DOHH2 (cell line): ENCODE measurements at regions not wholly inside any gene's neighbourhood (a gene's known extent, or its start where the extent isn't known, plus 50 kb on each side); places are given as distances from the start of the nearest gene placed in this dataset.

Experiments
- H3F3A ChIP-seq: fragments of 200-600 bp; sonication (generic), shearing (Covaris generic); 2 replicates; pipeline ENCODE4 v1.6.0; 2016; ENCODE audit warnings: antibody characterized with exemption, mild to moderate bottlenecking; ENCODE audit not compliant: control insufficient read depth, insufficient read depth
- H3K27ac ChIP-seq: fragments of 200-600 bp; sonication (generic); 2 replicates; pipeline ENCODE4 v1.5.1; 2014; ENCODE audit warnings: low read depth, mild to moderate bottlenecking, low read length, moderate library complexity
- H3K27me3 ChIP-seq: fragments of 200-600 bp; sonication (generic); 2 replicates; pipeline ENCODE4 v1.6.1; 2014; ENCODE audit warnings: mild to moderate bottlenecking, low read length, mixed read lengths; ENCODE audit not compliant: control insufficient read depth
- H3K36me3 ChIP-seq: fragments of 200-600 bp; sonication (generic); 2 replicates; pipeline ENCODE4 v1.6.1; 2014; ENCODE audit warnings: mild to moderate bottlenecking, low read length, moderate library complexity, mixed read lengths; ENCODE audit not compliant: control insufficient read depth
- H3K4me1 ChIP-seq: fragments of 200-600 bp; sonication (generic); 2 replicates; pipeline ENCODE4 v1.6.1; 2014; ENCODE audit warnings: mild to moderate bottlenecking, low read length, mixed read lengths; ENCODE audit not compliant: control insufficient read depth
- H3K4me2 ChIP-seq: fragments of 200-600 bp; sonication (generic); 2 replicates; pipeline ENCODE4 v1.6.0; 2014; ENCODE audit warnings: mild to moderate bottlenecking, low read length, moderate library complexity
- H3K4me3 ChIP-seq: fragments of 200-600 bp; sonication (generic); 2 replicates; pipeline ENCODE4 v1.5.1; 2014; ENCODE audit warnings: mild to moderate bottlenecking, low read length, mixed read lengths
- H3K79me2 ChIP-seq: fragments of 200-600 bp; sonication (generic); 2 replicates; pipeline ENCODE4 v1.6.1; 2014; ENCODE audit warnings: mild to moderate bottlenecking, low read length, mixed read lengths; ENCODE audit not compliant: control insufficient read depth
- H3K9me2 ChIP-seq: fragments of 200-600 bp; sonication (generic); replicated peaks from 2 replicates; pipeline ENCODE4 v1.6.1; 2014; ENCODE audit warnings: mild to moderate bottlenecking, low read length, mixed read lengths; ENCODE audit not compliant: control insufficient read depth
- H3K9me3 ChIP-seq: fragments of 200-600 bp; sonication (generic); 2 replicates; pipeline ENCODE4 v1.6.1; 2014; ENCODE audit warnings: antibody characterized with exemption, low read length, mixed read lengths; ENCODE audit not compliant: control insufficient read depth, insufficient read depth
- H4K20me1 ChIP-seq: fragments of 200-600 bp; sonication (generic); 2 replicates; pipeline ENCODE4 v1.6.0; 2014; ENCODE audit warnings: low read depth, mild to moderate bottlenecking, antibody characterized with exemption, low read length, moderate library complexity; ENCODE audit not compliant: control insufficient read depth, insufficient read depth
- CTCF ChIP-seq: fragments of 200-600 bp; sonication (generic); IDR thresholded peaks from one replicate; pipeline ENCODE4 v1.5.1; 2014; ENCODE audit warnings: antibody characterized with exemption, mild to moderate bottlenecking, low read depth, low read length; ENCODE audit not compliant: poor library complexity, severe bottlenecking
- EZH2phosphoT487 ChIP-seq: fragments of 200-600 bp; sonication (generic); IDR thresholded peaks from 2 replicates; pipeline ENCODE4 v1.6.1; 2017; ENCODE audit warnings: borderline replicate concordance, mild to moderate bottlenecking, antibody characterized with exemption, low read length, moderate library complexity, mixed read lengths

GRCh38 chr9:12891588-12891987, 116.8 kb downstream of the LURAP1L start:
- Histone ChIP-seq H4K20me1 (no peaks in the 10 kb centered on the region), H3K9me2 (no peaks in the 10 kb centered on the region), H3K4me3 (no peak overlapping the region), H3K27ac (no peak overlapping the region), H3K27me3 (no peaks in the 10 kb centered on the region), H3K9me3 (no peaks in the 10 kb centered on the region; the same call in 1 of the 2 replicates), H3K4me2 (no peak overlapping the region), H3K79me2 (no peaks in the 10 kb centered on the region), H3K4me1 (no peaks in the 10 kb centered on the region), H3K36me3 (no peaks in the 10 kb centered on the region), H3F3A (no peaks in the 10 kb centered on the region)
- TF ChIP-seq EZH2phosphoT487 (no peak), CTCF (no peak)

- H3K4me1 ChIP-seq: no peaks in the 10 kb centered on the region
- no peaks in the 10 kb centered on the region for H3K36me3 ChIP-seq
- TF ChIP-seq CTCF (no peak), EZH2phosphoT487 (no peak)
- no peak overlapping the region for H3K27ac ChIP-seq
- H3K4me2 ChIP-seq: no peak overlapping the region
- H3K9me2 ChIP-seq: no peaks in the 10 kb centered on the region
- H3F3A ChIP-seq: no peaks in the 10 kb centered on the region
- peaks cover 3% of the 10 kb centered on the region; the same call in 1 of the 2 replicates for H3K9me3 ChIP-seq
- H3K79me2 ChIP-seq: no peaks in the 10 kb centered on the region
- H3K4me3 ChIP-seq: no peak overlapping the region
- no peaks in the 10 kb centered on the region for H3K27me3 ChIP-seq
- no peaks in the 10 kb centered on the region for H4K20me1 ChIP-seq
These were observed 128.5 kb downstream of the LURAP1L start for GRCh38 chr9:12903316-12903715.

GRCh38 chr9:12904261-12905000, 129.6 kb downstream of the LURAP1L start:
- no peaks in the 10 kb centered on the region for H3K36me3 ChIP-seq
- peaks cover 2% of the 10 kb centered on the region; the same call in 1 of the 2 replicates for H3K9me3 ChIP-seq
- H3K4me2 ChIP-seq: no peak overlapping the region
- H3K4me3 ChIP-seq: no peak overlapping the region
- no peaks in the 10 kb centered on the region for H3K9me2 ChIP-seq
- TF ChIP-seq CTCF (no peak), EZH2phosphoT487 (no peak)
- H3K4me1 ChIP-seq: no peaks in the 10 kb centered on the region
- H3K27me3 ChIP-seq: no peaks in the 10 kb centered on the region
- no peaks in the 10 kb centered on the region for H3K79me2 ChIP-seq
- no peaks in the 10 kb centered on the region for H3F3A ChIP-seq
- H3K27ac ChIP-seq: no peak overlapping the region
- H4K20me1 ChIP-seq: no peaks in the 10 kb centered on the region
